ENCODE measurements at regions not wholly inside any gene's neighbourhood (a gene's known extent, or its start where the extent isn't known, plus 50 kb on each side); places are given as distances from the start of the nearest gene placed in this dataset.

DNA sequence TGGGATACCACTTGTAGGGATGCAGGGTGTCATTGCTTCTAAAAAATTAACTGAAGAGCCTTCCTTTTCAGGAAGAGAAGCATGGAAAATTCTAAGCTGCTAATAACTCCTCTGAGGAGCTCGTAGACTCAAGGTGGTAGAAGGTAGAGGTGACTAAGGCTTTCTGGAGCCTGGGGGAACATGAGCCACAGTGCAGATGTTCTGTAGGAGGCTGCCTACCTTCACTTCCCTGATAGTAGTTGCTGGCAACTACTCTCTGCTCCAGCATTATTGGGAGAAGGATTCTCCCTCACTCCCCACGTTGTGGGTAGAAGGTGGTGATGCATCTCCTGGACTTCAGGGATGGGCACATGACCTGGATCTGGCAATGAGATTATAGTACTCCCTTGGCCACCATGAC, 86.7 kb upstream of the STARD4 start:
- TF ChIP-seq, protein P1, sequence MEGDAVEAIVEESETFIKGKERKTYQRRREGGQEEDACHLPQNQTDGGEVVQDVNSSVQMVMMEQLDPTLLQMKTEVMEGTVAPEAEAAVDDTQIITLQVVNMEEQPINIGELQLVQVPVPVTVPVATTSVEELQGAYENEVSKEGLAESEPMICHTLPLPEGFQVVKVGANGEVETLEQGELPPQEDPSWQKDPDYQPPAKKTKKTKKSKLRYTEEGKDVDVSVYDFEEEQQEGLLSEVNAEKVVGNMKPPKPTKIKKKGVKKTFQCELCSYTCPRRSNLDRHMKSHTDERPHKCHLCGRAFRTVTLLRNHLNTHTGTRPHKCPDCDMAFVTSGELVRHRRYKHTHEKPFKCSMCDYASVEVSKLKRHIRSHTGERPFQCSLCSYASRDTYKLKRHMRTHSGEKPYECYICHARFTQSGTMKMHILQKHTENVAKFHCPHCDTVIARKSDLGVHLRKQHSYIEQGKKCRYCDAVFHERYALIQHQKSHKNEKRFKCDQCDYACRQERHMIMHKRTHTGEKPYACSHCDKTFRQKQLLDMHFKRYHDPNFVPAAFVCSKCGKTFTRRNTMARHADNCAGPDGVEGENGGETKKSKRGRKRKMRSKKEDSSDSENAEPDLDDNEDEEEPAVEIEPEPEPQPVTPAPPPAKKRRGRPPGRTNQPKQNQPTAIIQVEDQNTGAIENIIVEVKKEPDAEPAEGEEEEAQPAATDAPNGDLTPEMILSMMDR (IDR thresholded peaks at IDR 0.05), result no peak
- no peak for TF ChIP-seq POLR2A (IDR thresholded peaks at IDR 0.05)

All from breast epithelium (tissue), 3 donors.